Epidermal melanocyte (primary cell): ENCODE measurements at regions not wholly inside any gene's neighbourhood (a gene's known extent, or its start where the extent isn't known, plus 50 kb on each side); places are given as distances from the start of the nearest gene placed in this dataset.

ENCODE experiments used
- DNase-seq: peaks from one replicate; pipeline ENCODE4 v3.0.0; 2011; ENCODE audit warnings: low spot score; ENCODE audit not compliant: insufficient read length

GRCh38 chr5:162484986-162485385 is 417.4 kb downstream of the GABRG2 start:
- no peak for DNase-seq

- DNase-seq: no peak
Measured at GRCh38 chr5:162485666-162486292, 418.2 kb downstream of the GABRG2 start.

- DNase-seq: no peak
Measured at GRCh38 chr5:162487528-162488525, 420.3 kb downstream of the GABRG2 start.

DNA sequence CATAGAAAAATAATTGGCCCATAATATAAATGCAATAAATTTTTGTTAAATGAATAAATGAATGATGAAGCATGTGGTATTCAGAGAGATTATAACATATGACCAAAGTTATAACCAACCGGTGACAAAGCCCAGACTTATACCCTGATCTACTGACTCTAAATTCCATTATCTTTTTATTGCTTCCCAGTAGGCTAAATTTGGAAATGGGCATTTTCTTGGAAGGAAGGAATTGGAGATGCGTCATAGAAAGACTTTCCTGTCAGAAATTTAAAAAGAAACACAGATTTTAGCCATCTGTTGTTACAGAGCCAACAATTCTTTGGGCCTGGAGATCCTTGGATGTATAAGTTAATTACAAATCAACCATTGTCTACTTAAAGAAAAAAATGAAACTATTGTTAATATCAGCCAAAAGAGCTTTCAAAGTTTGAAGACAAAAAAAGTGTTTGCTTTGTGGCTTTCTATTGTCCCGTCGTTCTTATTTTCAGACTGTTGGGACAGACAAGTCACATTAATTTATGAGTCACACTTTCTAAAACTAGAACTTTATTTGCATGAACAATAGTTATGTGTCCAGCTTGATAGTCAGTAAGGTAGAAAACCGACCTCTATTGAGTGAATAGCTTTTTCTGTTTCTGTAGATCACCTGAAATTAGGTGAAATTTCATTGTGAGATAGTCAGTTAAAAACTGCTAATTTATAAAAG is 428.7 kb downstream of the GABRG2 start:
- no peak for DNase-seq

- DNase-seq: no peak
Measured at GRCh38 chr5:162497455-162497854, 429.9 kb downstream of the GABRG2 start.

GRCh38 chr5:162502780-162503179 is 435.2 kb downstream of the GABRG2 start:
- DNase-seq: no peak

DNA sequence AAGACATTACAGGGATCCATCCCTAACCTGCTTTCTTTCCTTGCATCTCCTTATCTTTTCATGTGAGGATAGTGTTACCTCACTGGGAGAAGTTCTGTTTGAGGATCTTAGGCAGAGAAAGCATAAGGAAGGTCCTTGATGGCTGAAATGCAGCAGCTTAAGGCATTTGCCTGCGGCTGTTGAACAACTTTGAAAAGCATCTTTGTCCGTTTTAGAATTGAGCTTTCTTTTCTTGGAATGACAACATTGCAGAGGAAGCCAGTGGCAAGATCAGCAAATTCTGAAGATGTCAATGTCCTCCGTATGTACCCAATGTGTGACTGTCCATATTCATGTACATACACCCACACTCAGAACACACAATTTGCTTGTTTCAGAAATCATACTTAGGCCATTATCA is 436.2 kb downstream of the GABRG2 start:
- no peak for DNase-seq

DNA sequence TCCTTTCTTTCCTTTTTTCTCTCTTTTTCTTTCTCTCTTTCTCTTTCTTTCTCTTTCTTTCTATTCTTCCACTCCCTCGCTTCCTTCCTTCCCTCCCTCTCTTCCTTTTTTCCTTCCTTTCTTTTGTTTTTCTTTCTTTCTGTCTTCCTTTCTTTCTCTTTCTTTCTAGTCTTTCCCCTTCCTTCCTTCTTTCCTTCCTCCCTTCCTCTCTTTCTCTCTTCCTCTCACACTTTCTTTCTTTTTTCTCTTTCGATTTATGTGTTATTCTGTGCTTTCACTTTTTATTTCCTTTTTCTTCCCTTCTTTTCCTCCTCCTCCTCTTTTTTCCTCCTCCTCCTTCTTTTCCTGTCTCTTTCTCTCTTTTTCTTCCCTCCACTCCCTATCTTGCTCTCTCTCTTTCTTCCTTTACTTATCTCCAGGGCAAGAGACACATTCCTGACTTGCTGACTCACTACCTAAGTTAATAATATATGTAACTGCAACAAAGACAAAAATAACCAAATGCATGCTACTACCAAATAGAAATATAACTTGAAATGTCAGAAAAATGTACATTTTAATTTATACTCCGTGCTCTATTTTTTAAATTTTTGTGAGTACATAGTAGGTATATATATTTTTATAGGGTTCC is 445.5 kb downstream of the GABRG2 start:
- DNase-seq: no peak

DNA sequence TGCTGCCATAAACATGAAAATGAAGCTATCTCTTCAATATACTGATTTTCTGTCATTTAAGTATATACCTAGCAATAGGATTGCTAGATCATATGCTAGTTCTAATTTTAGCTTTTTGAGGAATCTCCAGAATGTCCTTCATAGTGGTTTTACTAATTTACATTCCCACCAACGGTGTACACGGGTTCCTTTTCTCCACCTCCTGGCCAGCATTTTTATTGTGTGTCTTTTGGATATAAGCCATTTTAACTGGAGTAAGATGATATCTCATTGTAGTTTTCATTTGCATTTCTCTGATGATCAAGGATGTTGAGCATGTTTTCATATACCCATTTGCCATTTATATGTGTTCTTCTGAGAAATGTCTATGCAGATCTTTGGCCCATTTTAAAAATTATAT is 446.5 kb downstream of the GABRG2 start:
- no peak for DNase-seq

DNA sequence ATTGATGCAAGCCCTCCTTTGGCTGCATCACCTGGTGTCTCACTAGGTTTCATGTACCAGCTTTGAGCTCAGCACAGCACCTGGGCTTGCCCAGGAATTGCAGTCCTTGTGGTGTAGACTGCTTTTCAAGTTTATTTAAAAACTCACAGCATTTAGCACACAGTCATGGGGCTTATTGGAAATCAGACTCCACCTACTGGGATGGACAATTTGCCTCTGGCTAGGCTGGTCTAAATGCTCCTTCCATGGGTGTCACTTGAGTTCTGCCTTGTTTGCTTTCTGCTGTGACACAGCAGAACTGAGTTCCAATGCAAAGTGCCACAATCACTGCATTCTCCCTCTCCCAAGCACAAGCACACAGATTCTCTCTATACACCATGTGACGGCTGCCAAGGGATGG is 453.3 kb downstream of the GABRG2 start:
- no peak for DNase-seq

GRCh38 chr5:162529209-162529608 is 461.6 kb downstream of the GABRG2 start:
- DNase-seq: no peak

DNA sequence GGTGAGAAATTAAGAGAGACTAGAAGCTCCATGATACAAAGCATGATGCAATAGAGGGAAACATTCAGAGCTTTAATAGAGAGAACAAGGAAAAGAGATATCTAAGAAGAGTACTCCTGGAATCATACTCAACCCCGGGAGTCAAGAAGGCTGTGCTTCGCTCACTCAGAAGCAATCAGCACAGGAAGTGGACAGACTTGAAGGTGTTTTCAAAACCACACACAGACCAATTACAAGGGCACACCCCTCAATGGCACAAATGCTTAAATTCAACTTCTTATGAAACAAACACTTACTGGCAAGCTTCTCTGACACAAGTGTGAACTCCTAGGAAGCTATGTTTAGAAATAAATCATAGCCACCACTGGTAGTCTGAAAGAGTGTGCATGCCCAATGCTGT is 462.3 kb downstream of the GABRG2 start:
- DNase-seq: no peak

DNA sequence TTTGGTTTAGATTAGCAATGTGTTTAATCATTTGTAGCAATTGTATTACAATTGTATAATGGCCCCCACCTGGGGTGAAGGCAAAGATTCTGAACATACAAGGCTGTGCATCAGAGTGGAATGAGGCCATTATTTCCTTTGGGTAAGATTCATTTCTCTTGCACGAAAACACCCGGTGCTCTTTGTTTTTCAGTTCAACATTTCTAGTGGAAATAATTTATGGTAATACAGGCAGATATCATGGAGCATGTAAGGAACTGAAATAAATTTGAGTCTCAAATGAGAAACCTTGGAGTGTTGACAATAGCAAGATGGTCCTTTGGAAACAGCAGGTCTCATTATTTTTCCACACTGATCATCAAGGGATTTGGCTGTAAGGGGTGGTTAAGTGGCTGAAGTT is 475.9 kb downstream of the GABRG2 start:
- no peak for DNase-seq

GRCh38 chr5:162544905-162545304 is 477.3 kb downstream of the GABRG2 start:
- DNase-seq: no peak

DNA sequence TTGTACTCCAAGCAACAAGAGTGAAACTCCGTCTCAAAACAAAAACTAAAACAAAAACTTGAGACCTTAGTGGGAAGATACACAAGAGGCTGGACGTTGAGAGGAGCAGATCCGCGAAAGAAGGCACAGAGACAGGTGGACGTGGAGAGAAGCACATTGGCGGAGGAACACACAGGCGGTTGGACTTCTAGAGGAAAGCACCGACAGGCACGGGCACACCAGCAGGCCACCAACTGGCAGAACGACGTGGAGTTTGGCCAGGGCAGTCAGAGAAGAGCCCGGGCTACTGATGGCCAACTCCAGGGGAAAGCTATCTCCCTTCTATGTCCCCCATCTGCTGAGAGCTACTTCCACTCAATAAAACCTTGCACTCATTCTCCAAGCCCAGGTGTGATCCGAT is 482.7 kb downstream of the GABRG2 start:
- no peak for DNase-seq

DNA sequence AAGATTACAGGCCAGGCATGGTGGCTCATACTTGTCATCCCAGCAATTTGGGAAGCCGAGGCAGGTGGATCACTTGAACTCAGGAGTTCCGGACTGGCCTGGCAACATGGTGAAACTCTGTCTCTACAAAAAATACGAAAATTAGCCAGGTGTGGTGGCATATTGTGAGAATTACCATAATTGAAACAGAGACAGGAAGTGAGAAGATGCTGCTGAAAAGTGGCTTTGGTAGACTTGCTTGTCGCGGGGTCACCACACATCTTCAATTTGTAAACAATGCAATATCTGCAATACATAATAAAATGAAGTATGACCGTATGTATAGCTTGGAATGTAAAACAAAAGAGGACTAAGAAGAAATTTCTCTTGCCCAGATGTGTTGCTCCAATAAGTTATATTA is 490.5 kb downstream of the GABRG2 start:
- DNase-seq: no peak

DNA sequence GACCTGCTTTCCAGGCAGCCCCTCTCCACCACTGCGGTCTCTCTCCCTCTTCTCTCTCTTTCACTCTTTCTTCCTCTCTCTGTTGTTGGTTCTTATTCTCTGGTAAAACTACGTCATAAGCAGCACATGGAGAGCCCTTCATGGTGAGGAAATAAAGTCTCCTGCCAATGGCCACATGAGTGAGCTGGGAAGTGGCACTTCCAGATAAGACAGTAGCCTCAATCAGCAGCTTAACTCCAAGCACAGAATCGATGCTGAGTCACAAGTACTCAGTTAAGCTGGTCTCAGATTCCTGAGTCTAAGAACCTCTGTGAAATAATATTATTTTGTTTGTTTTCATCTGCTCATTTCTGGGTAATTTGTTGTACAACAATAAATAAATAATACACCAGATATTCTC is 500.1 kb downstream of the GABRG2 start:
- DNase-seq: no peak

- DNase-seq: no peak
Measured at GRCh38 chr5:162573758-162574157, 506.2 kb downstream of the GABRG2 start.

DNA sequence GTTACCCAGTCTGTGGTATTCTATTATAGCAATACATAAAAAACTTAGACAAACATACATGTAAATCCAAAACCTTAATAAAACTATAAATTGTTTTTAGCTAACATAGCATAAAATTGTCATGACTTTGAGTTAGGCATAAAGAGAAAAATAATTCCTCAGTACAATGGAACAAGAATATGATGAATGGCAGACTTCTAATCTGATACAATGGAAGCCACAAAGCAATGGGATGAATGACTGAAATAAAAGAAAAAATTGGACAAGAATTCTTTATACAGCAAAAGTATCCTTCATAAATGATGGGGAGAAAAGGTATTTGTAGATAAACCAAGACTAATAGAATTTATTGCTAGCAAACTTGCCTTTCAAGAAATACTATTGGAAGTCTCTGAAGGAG is 524.2 kb downstream of the GABRG2 start:
- no peak for DNase-seq

DNA sequence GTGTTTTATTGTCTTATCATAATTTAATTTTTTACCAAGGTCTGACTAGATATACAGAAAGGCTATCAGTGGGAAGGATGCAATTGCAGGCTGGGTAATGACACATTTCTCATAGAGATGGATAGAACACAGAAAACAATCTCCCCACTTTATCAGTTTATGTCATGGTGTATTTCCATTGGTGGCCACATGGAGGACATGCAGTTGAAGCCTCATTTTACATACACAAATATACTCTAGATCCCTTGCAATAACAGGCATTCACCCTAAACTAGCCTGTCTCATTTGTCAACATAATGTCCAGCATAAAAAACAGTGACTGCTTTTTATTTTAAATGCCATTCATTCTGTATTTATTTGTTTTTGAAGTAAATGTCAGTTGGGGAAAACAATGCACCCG is 526.3 kb downstream of the GABRG2 start:
- no peak for DNase-seq

GRCh38 chr5:162603443-162604070 is 536.0 kb downstream of the GABRG2 start:
- no peak for DNase-seq
